GM21717 (cell line): ENCODE measurements at regions not wholly inside any gene's neighbourhood (a gene's known extent, or its start where the extent isn't known, plus 50 kb on each side); places are given as distances from the start of the nearest gene placed in this dataset.
A peak's percentile ranks its signal among the peaks of the same experiment; 100 is the strongest.
"Not testable (repeated sequence)": the region's sequence is repeated elsewhere in the genome, so short reads cannot be mapped to it uniquely, and the experiment has no call there.

Experiments used
- ATAC-seq: cut with Tn5 transposase; IDR thresholded peaks from one replicate; pipeline ENCODE4 v1.9.1; 2021; ENCODE audit warnings: mild to moderate bottlenecking, moderate library complexity; ENCODE audit not compliant: unreplicated experiment

- ATAC-seq, result no peak
Measured at GRCh38 chr7:9201928-9202327, 768.5 kb downstream of the NXPH1 start.

- no peak for ATAC-seq
Measured at GRCh38 chr7:9204571-9204970, 771.2 kb downstream of the NXPH1 start.

GRCh38 chr7:9210114-9210513, 776.7 kb downstream of the NXPH1 start:
- ATAC-seq, result no peak

GRCh38 chr7:9217204-9217603, 783.8 kb downstream of the NXPH1 start:
- ATAC-seq, result no peak

GRCh38 chr7:9226500-9226899, 793.1 kb downstream of the NXPH1 start:
- ATAC-seq, result no peak

GRCh38 chr7:9231630-9232121, 798.3 kb downstream of the NXPH1 start:
- no peak for ATAC-seq

GRCh38 chr7:9240001-9240400, 806.6 kb downstream of the NXPH1 start:
- no peak for ATAC-seq

- ATAC-seq, result no peak
Measured at GRCh38 chr7:9241826-9242225, 808.4 kb downstream of the NXPH1 start.

- ATAC-seq, result no peak
Measured at GRCh38 chr7:9242636-9243035, 809.2 kb downstream of the NXPH1 start.

- no peak for ATAC-seq
Measured at GRCh38 chr7:9250876-9251275, 817.5 kb downstream of the NXPH1 start.

- ATAC-seq, result no peak
Measured at GRCh38 chr7:9264395-9264794, 831.0 kb downstream of the NXPH1 start.

GRCh38 chr7:9280088-9280487, 846.7 kb downstream of the NXPH1 start:
- ATAC-seq, result no peak

- ATAC-seq, result no peak
Measured at GRCh38 chr7:9283246-9283645, 849.8 kb downstream of the NXPH1 start.

GRCh38 chr7:9302436-9302835, 869.0 kb downstream of the NXPH1 start:
- ATAC-seq, result no peak

- no peak for ATAC-seq
Measured at GRCh38 chr7:9307131-9307530, 873.7 kb downstream of the NXPH1 start.

GRCh38 chr7:9324513-9324912, 891.1 kb downstream of the NXPH1 start:
- no peak for ATAC-seq

GRCh38 chr7:9328296-9328695, 894.9 kb downstream of the NXPH1 start:
- ATAC-seq, result no peak

- no peak for ATAC-seq
Measured at GRCh38 chr7:9349625-9350024, 916.2 kb downstream of the NXPH1 start.

GRCh38 chr7:9391221-9391620, 957.8 kb downstream of the NXPH1 start:
- no peak for ATAC-seq

GRCh38 chr7:9391984-9392383, 958.6 kb downstream of the NXPH1 start:
- ATAC-seq, result no peak

- ATAC-seq, result not testable (repeated sequence)
Measured at GRCh38 chr7:9404386-9404785, 971.0 kb downstream of the NXPH1 start.

GRCh38 chr7:9407816-9408215, 974.4 kb downstream of the NXPH1 start:
- no peak for ATAC-seq

- no peak for ATAC-seq
Measured at GRCh38 chr7:9453521-9453920, 1020.1 kb downstream of the NXPH1 start.

- ATAC-seq, result peak; percentile 62
Measured at GRCh38 chr7:9488555-9488954, 1055.1 kb downstream of the NXPH1 start.
